Ascending aorta (tissue), 2 donors: ENCODE measurements at regions not wholly inside any gene's neighbourhood (a gene's known extent, or its start where the extent isn't known, plus 50 kb on each side); places are given as distances from the start of the nearest gene placed in this dataset.

Experiments
- DNase-seq, 2 donors: peaks; one replicate each; pipeline ENCODE4 v3.0.0-alpha.2; 2019; ENCODE audit warnings: low spot score in 2 of 2
- H3K27ac ChIP-seq, 2 donors: fragments of 200-600 bp; sonication (generic); one replicate each; pipeline ENCODE4 v1.5.1; 2016 to 2017; ENCODE audit warnings: mild to moderate bottlenecking in 1 of 2
- H3K27me3 ChIP-seq: fragments of 200-600 bp; sonication (generic); one replicate; pipeline ENCODE4 v1.5.1; 2017
- H3K36me3 ChIP-seq, 2 donors: fragments of 200-600 bp; sonication (generic); one replicate each; pipeline ENCODE4 v1.5.1; 2016
- H3K4me1 ChIP-seq, 2 donors: fragments of 200-600 bp; sonication (generic); one replicate each; pipeline ENCODE4 v1.5.1; 2016 to 2017; ENCODE audit warnings: mild to moderate bottlenecking in 1 of 2
- H3K4me3 ChIP-seq, 2 donors: fragments of 200-600 bp; sonication (generic); one replicate each; pipeline ENCODE4 v1.5.1; 2016 to 2017; ENCODE audit warnings: mild to moderate bottlenecking in 1 of 2
- H3K9me3 ChIP-seq, 2 donors: fragments of 200-600 bp; sonication (generic); one replicate each; pipeline ENCODE4 v1.5.1; 2016
- intact Hi-C: fragments of 100-400 bp; cut with DNase I; formaldehyde crosslinking; loops from one replicate; pipeline ENCODE4 v1.15.1; 2023
- TF ChIP-seq, protein P1 (sequence below), 3 experiments: fragments of 200-600 bp in 2 of 3; fragments of 450-650 bp in 1 of 3; sonication (generic) in 2 of 3; IDR thresholded peaks; one replicate each; pipeline ENCODE4 v1.5.1; 2016 to 2019; ENCODE audit warnings: antibody characterized with exemption in 3 of 3, mild to moderate bottlenecking in 1 of 3, moderate library complexity in 1 of 3

DNA sequence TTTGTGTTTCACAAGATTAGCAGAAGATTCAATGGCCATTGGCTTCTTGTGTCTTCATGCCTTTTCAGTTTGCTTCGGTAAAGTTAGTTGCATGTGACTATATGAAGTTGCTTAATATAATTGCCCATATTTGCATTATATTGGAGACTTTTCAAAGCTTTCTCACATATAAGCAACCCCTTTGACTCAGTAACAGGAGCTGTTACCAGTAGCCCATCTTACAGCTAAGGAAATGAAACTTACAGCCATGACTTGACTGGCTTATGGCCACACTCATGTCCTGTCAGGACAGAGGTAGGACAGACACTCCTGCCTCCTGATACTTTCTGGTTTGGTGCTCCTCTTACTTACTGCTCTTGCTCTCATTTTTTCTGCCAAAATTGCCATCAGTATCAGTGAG lies 1082.1 kb downstream of the BCL11B start:
- H3K27me3 ChIP-seq = no peaks in the 10 kb centered on the region
- DNase-seq = no peak
- TF ChIP-seq, protein P1, sequence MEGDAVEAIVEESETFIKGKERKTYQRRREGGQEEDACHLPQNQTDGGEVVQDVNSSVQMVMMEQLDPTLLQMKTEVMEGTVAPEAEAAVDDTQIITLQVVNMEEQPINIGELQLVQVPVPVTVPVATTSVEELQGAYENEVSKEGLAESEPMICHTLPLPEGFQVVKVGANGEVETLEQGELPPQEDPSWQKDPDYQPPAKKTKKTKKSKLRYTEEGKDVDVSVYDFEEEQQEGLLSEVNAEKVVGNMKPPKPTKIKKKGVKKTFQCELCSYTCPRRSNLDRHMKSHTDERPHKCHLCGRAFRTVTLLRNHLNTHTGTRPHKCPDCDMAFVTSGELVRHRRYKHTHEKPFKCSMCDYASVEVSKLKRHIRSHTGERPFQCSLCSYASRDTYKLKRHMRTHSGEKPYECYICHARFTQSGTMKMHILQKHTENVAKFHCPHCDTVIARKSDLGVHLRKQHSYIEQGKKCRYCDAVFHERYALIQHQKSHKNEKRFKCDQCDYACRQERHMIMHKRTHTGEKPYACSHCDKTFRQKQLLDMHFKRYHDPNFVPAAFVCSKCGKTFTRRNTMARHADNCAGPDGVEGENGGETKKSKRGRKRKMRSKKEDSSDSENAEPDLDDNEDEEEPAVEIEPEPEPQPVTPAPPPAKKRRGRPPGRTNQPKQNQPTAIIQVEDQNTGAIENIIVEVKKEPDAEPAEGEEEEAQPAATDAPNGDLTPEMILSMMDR (IDR thresholded peaks at IDR 0.05) = no peak
- H3K4me1 ChIP-seq = no peaks in the 10 kb centered on the region
- no peaks in the 10 kb centered on the region for H3K9me3 ChIP-seq
- no peak overlapping the region for H3K27ac ChIP-seq
- H3K4me3 ChIP-seq = no peak overlapping the region
- intact Hi-C loops = no loop called here
- no peaks in the 10 kb centered on the region for H3K36me3 ChIP-seq

DNA sequence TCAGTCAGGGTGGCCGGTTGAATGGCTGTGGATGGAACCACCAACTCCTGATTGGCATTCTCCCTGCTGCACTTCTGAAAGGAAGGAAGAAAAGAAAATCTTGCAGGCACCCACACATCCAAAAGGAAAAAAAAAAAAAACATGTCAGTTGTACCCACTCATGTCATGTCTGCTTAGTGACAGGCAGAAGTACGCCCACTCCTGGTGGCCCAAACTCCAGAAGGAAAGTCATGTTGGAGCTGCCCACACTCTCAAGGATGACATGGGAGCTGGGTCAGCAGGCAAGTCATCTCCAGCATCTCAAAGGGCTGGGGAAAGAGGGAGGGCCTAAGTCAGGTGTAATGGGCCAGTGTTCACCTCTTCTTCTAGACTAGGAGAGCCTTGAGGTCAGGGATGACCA lies 1079.1 kb downstream of the BCL11B start:
- Histone ChIP-seq H3K4me3 (no peak overlapping the region), H3K27ac (no peak overlapping the region), H3K4me1 (no peaks in the 10 kb centered on the region), H3K9me3 (no peaks in the 10 kb centered on the region), H3K27me3 (no peaks in the 10 kb centered on the region), H3K36me3 (no peaks in the 10 kb centered on the region)
- TF ChIP-seq, protein P1 (IDR thresholded peaks at IDR 0.05) = no peak
- DNase-seq = no peak
- intact Hi-C loops = no loop called here

DNA sequence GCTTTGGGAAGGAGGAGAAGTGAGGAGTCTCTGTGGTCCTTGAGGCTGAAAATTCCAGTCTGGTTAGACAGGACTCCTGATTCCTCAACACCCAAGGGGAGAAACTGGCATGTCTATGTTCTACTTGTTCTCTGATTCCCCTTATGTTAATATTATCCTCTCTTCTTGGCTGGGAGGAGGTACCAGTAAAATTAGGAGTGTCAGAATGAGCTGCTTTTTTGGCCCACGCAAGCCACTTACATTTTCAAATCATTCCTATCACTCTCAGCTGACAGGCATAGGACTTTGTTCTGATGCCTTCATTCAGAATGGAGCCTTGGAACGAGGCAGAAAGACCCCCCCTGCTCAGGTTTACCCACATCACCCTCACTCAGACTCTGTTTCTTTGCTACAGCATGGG lies 1077.2 kb downstream of the BCL11B start:
- Histone ChIP-seq H3K9me3 (no peaks in the 10 kb centered on the region), H3K4me1 (no peaks in the 10 kb centered on the region), H3K27ac (no peak overlapping the region), H3K4me3 (no peak overlapping the region), H3K36me3 (no peaks in the 10 kb centered on the region), H3K27me3 (no peaks in the 10 kb centered on the region)
- TF ChIP-seq, protein P1 (IDR thresholded peaks at IDR 0.05) = no peak
- no peak for DNase-seq
- intact Hi-C loops = no loop called here

DNA sequence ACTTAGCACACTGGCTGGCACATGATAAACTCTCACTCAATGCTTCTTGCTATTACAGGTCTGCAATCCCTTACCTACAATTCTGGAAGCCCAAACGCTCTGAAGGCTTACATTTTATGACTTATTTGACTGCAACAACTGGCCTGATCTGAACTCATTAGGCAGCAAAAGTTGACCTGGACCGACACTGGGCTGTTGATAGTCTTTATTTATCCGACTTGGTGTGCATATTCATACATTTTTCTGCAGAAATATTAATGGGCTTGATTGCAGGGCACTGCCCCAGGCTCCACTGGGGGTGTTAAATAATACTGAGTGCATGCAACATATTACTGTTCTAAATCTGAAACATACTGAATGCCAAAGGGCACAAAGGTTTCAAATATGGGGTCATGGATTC lies 1076.7 kb downstream of the BCL11B start:
- DNase-seq = no peak
- no peaks in the 10 kb centered on the region for H3K27me3 ChIP-seq
- H3K4me1 ChIP-seq = no peaks in the 10 kb centered on the region
- intact Hi-C loops = no loop called here
- H3K4me3 ChIP-seq = no peak overlapping the region
- H3K27ac ChIP-seq = no peak overlapping the region
- no peaks in the 10 kb centered on the region for H3K9me3 ChIP-seq
- no peaks in the 10 kb centered on the region for H3K36me3 ChIP-seq
- TF ChIP-seq, protein P1 (IDR thresholded peaks at IDR 0.05) = no peak

DNA sequence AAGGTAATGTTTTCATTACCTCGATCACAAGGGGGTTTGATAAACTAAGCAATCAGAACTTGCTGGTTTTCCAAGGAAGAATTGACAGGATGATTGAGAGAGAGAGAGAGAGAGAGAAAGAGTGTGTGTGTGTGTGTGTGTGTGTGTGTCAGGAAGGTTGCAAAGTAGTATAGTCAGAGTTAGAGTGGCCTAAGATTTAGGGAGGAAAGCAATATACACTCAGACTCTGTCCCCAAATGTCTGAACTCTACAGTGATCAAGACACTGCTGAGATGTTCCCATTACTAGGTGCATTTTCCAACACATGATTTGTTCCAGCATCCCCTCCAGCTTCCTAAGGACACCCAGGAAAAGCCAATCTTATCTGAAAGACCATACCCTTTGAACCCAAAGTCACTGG lies 1074.1 kb downstream of the BCL11B start:
- Histone ChIP-seq H3K9me3 (no peaks in the 10 kb centered on the region), H3K36me3 (no peaks in the 10 kb centered on the region), H3K4me3 (no peak overlapping the region), H3K4me1 (no peaks in the 10 kb centered on the region), H3K27me3 (no peaks in the 10 kb centered on the region), H3K27ac (no peak overlapping the region)
- intact Hi-C loops = no loop called here
- TF ChIP-seq, protein P1 (IDR thresholded peaks at IDR 0.05) = no peak
- DNase-seq = no peak

DNA sequence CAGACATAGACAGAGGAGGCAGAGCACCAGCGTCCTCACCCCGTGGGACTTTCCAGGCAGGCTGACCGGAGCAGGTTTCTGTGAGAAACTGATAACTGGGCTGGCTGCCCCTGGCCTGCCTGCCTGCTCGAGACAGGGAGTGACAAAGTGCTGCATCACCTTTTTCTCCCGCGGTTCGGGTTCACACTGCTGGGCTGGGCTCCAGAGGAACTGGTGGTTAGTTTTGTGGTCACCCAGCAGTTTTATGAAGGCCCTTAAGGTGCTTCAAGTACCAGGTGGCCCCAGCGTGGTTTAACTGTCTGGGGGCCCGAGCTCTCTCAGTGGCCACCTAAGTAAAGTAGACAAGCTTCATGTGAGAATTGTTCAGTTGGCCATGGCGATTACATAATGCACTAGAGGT lies 1073.6 kb downstream of the BCL11B start:
- intact Hi-C loops = no loop called here
- no peaks in the 10 kb centered on the region for H3K27me3 ChIP-seq
- H3K4me1 ChIP-seq = no peaks in the 10 kb centered on the region
- no peak for DNase-seq
- no peaks in the 10 kb centered on the region for H3K36me3 ChIP-seq
- H3K4me3 ChIP-seq = no peak overlapping the region
- H3K9me3 ChIP-seq = no peaks in the 10 kb centered on the region
- H3K27ac ChIP-seq = no peak overlapping the region
- TF ChIP-seq, protein P1 (IDR thresholded peaks at IDR 0.05) = no peak
